Stomach (tissue), 4 donors: ENCODE measurements at regions not wholly inside any gene's neighbourhood (a gene's known extent, or its start where the extent isn't known, plus 50 kb on each side); places are given as distances from the start of the nearest gene placed in this dataset.

ENCODE experiments used
- CTCF ChIP-seq, 7 experiments: fragments of 450-650 bp in 4 of 7; fragments of 200-600 bp in 3 of 7; sonication (generic) in 3 of 7; IDR thresholded peaks; one replicate each; pipeline ENCODE4 v1.5.1; 2016 to 2019; ENCODE audit warnings: antibody characterized with exemption in 7 of 7, control low read depth in 2 of 7, mild to moderate bottlenecking in 1 of 7
- EP300 ChIP-seq: sonication (generic); formaldehyde crosslinking; IDR thresholded peaks from one replicate; pipeline ENCODE4 v1.6.1; 2017; ENCODE audit warnings: antibody characterized with exemption
- POLR2A ChIP-seq, 4 donors: fragments of 450-650 bp; IDR thresholded peaks; one replicate each; pipeline ENCODE4 v1.6.1; 2016; ENCODE audit warnings: antibody characterized with exemption in 4 of 4, control low read depth in 2 of 4, mild to moderate bottlenecking in 1 of 4, moderate library complexity in 1 of 4
- POLR2AphosphoS5 ChIP-seq, 3 donors: sonication (generic); formaldehyde crosslinking; IDR thresholded peaks; one replicate each; pipeline ENCODE4 v1.6.1; 2016; ENCODE audit warnings: antibody characterized with exemption in 3 of 3

DNA sequence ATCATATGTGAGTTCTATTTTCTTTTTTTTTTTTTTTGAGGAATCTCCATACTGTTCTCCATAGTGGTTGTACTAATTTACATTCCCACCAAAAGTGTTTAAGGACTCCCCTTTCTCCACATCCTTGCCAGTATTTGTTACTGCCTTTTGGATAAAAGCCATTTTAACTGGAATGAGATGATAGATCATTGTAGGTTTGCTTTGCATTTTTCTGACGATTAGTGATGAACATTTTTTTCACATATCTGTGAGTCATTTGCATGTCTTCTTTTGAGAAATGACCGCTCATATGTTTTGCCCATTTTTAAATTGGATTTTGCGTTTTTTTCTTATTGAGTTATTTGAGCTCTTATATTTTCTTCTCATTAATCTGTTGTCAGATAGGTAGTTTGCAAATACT lies 394.8 kb downstream of the LRFN5 start:
- TF ChIP-seq CTCF (IDR thresholded peaks at IDR 0.05) (no peak), POLR2A (IDR thresholded peaks at IDR 0.05) (no peak), EP300 (no peak), POLR2AphosphoS5 (IDR thresholded peaks at IDR 0.05) (no peak)
